HG03342 (cell line): ENCODE measurements at regions not wholly inside any gene's neighbourhood (a gene's known extent, or its start where the extent isn't known, plus 50 kb on each side); places are given as distances from the start of the nearest gene placed in this dataset.

ENCODE experiments used
- ATAC-seq: cut with Tn5 transposase; IDR thresholded peaks from one replicate; pipeline ENCODE4 v1.9.1; 2021; ENCODE audit warnings: mild to moderate bottlenecking, moderate library complexity; ENCODE audit not compliant: unreplicated experiment

GRCh38 chr1:117798550-117798949 lies 130.9 kb downstream of the GDAP2 start:
- ATAC-seq: no peak

DNA sequence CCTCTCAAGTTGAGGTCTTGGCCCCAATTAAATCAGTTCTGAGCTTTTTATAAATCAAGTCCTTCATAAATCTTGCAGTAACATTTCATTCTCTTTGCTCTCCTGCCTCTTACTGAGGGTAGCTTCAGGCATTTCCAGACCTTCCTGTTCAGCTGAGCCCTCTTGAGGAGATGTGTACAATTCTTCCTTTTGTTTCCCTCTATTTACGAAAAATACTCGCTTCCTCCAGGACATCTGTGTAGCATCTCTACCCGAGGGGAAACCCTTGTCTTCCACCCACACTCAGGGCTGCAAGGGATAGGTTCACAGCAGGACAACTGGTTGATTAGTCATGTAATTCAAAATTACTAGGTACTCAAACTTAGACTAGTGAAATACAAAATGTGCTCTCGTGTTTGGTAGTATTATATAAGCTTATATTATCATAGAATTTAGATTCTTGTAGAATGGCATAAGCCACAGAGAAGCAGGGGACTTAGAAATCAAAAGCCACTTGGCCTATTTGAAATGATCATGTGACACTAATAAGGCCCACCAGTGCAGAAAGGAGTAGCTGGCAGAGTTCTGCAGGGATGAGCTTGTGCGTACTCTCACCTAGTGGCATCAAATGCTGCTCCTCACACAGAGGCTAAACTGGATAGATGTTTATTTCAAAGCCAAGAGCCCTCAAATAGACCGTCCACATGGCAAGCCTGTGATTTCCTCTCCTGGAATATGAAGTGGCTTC lies 126.7 kb downstream of the GDAP2 start:
- no peak for ATAC-seq

DNA sequence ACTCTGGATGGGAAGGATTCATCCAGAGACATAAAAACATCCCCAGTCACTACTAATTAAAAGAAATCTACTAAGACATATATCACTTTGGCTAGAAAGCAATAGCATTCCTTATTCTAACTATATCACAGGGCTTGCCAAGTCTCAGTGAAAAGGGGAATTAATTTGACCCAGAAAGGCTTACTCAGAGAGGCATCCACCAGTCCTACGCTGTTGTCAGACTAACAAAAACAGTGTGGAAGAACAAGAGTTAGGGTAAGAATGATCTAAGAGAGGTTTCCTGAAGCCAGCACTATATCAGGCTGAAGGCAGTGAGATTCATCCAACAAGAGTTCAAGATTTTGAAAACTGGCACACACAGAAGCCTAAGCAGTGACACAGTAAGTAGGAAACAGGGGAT lies 126.1 kb downstream of the GDAP2 start:
- no peak for ATAC-seq

DNA sequence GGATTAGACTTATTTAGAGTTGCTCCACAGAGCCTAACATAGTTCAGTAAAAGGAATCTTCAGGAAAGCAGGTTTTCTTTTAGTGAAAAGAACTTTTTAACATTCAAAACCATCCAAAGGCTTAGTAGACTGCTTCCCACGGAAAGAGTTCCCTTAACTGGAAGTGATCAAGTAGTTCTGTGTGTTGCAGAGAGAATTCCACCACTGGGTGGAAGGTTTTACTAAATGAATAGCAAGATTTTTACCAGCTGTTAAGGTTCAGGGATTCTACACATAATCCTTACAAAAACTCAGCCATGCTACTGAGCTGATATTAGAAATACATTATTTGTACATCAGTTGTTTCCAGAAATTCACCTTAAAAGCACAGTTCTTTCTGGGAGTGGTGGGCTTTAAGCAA lies 119.7 kb downstream of the GDAP2 start:
- no peak for ATAC-seq

DNA sequence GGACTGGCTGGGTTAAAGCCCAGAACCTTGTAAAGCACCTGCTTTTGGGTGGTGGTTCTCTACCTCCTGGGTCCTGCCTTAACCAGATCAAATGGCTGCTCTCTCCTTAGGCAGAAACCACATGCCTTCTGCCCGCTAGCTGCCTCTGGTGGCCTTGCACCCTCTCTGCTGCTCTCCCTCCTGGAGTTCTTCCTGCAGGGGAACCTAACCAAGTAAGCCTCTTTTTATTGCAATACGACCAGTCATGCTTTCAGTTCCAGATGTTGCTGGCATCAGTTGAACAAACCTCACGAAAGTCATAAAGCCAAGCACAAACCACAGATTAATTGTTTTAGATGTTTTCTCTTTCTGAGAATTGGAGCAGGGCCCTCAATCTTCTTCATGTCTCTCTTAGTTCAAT lies 118.9 kb downstream of the GDAP2 start:
- no peak for ATAC-seq

DNA sequence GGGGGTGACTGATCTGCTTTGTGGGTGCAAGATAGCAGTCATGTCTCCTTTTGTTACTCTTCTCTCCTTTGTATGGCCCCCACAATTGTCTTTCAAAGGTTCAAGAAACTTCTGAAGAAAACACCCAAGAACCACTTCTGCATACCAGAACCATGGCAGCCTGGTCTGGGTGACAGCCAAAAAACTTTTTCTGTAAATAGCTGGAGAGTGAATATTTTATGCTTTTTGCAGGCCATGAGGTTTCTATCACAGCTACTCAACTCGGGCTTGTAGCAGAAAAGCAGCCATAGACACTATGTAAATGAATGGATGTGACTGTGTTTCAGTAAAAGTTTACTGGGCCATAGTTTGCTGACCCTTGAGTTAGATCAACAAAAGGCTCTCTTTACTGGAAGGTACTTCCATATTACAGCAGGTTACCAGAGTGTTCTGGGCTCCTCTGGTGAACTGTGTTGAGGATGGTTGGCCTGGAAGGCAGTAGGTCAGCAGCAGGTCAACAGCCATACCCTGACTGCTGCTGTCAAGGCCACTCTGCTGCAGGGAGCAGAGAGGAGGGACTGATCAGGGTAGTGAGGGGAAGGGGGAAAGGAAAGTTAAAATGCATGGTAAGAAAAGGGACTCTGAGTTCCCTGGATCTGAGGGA lies 116.4 kb downstream of the GDAP2 start:
- ATAC-seq: no peak
